NCI-H446 (cell line): ENCODE measurements at regions not wholly inside any gene's neighbourhood (a gene's known extent, or its start where the extent isn't known, plus 50 kb on each side); places are given as distances from the start of the nearest gene placed in this dataset.

Experiments used
- DNase-seq, 2 experiments: peaks; one replicate each; lab custom pipeline; 2025; lab: John Stamatoyannopoulos, UW

DNA sequence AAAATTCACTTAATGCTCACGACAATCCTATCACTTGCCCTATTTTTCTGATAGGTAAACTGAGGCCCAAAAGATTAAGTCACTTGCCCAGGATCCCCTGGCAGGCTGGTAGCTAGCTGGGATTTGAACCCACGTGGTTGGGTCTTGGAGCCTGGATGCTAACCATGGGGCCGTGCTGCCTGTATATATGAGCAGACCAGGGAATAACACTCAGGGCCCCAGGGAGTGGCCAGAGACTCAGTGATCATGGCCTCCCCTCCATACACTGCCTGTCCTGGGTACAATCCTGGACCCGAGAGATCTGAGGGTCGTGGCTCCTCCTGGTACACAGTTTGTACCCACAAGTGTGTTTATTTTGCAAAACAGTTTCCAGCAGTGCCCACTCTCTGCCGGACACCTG is 116.9 kb upstream of the PTPN1 start:
- no peak for DNase-seq

- DNase-seq, result no peak
Measured at GRCh38 chr20:50393990-50394561, 116.1 kb upstream of the PTPN1 start.

- no peak for DNase-seq
Measured at GRCh38 chr20:50394569-50394968, 115.6 kb upstream of the PTPN1 start.

DNA sequence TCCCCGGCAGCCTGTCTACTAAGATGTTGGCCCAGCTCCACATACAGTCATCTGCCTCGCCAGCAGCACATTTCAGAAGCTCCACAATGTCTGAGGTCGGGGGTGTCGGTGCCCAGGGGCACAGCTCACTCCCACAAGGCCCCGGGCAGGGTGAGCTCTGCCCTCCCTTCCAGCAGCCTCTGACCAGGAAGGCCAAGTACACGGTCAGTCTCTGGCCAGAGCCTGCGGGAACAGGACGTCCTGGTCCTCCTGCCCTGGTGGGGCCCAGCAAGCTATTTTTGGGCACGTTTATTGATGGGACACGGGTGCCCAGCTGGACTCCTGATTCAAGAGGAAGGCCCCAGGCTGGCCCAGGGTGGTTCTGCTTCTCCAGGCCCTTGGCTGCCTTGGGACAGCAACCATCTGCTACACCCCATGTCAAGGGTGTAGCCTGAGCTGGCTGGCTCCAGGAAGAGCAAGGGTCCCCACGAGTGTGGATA is 114.9 kb upstream of the PTPN1 start:
- no peak for DNase-seq

DNA sequence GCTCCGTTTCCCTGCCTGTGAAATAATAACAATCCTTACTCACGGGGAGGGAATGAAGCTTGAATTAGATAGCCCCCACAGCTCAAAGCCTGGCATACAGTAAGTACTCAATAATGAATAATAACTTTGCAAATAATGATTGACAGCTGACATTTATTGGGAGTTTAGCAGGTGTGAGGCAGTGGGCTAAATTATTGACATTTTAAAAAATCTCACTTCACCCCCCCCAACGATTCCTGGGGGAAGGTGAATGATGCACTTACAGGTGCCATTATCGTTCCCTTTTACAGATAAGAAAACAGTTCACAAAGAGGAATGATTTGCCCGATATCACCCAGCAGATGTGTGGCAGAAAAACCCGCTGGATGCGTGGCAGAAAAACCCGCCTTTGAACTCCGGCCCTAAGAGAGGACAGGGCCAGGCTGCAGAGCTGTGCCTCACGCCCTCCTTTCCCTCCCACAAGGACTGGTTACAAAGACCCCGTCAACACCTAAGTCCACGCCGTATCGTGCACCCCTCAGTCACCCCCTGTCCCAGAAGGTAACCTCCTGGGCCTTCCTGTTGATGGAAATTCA is 114.2 kb upstream of the PTPN1 start:
- DNase-seq, result no peak

- DNase-seq, result no peak
Measured at GRCh38 chr20:50396623-50397022, 113.6 kb upstream of the PTPN1 start.

GRCh38 chr20:50397058-50397457 is 113.1 kb upstream of the PTPN1 start:
- no peak for DNase-seq

DNA sequence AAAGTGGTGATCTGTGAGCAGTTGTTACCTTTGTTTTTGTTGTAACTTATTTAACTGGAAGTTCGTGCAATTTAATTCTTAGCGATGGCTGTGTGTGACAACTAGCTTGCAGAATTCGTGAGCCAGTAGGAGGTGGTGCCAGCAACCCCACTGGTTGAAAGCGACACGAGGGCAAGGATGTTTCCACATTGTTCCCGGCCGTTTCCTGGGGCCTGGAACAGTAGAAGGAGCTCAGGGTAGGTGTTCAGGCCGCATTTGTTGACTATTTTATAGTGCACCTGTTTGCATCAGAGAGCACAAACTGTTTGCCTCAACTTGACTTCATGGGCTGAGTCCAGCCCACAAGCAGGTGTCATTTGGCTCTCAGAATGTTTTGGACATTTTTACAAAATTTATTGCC is 112.1 kb upstream of the PTPN1 start:
- DNase-seq, result no peak

DNA sequence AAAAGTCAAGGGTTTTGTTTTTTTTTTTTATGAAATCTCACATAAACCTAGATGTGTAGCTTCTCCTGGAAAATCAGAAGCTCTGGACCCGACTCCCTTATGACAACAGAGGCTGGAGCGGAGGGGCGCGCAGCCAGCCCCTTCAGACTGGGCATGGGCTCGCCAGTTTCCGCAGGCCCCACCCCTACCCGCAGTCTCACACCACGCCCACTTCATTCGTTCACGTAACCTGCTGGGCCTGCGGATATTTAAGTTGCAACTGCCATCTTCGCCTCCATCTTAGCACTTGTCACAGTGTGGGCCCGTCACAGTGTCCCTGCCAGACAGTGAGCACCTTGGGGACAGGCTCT is 111.7 kb upstream of the PTPN1 start:
- DNase-seq, result no peak

DNA sequence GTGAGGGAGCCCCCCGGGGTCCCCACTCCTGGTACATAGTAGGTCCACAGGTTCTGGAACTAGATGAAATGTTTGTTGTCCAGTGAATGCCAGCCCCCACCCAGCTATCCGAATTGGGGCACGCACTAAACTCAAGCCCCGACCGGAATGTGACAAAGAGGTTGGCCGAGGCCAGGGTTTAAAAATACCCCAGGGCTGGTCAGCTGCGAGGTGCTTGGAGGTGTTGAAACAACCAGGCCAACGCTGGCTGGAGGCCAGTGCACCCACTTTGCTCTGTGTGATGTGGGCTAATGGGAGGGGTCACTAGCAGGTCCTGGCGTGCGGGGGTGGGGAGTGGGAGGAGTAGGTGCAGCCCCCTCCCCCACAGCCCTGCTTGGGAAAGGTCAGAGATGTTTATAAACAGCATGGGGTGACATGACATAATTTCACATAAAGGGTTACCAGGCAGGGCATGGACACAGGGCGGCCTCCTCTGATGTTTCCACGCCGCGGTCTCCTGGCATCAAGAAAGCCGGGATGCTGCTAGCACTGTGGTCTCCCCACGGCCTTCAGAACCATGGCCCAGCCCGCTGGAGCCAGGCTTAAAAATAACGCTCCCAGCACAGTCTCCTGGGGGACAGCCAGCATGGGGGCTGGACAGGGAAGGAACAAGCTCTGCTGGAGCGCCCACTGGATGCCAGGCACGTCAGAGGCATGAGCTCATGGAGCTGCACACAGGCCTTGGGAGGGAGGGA is 111.2 kb upstream of the PTPN1 start:
- DNase-seq, result no peak

DNA sequence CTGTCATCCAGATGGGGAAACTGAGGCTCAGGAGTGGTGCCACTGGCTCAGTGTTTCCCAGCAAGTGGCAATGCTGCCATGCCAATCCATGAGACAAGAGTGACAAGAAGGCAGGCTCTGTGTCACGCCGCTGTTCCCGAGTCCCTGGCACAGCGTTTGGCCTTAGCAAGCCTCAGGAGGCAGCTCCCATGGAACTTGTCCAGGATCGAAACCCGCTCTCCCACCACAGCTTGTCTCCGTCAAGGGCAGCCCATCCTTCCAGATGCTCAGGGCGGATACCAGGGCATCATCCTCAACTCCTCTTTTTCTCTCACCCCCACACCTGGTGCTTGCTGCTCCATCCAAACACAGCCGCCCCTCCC is 110.6 kb upstream of the PTPN1 start:
- no peak for DNase-seq

DNA sequence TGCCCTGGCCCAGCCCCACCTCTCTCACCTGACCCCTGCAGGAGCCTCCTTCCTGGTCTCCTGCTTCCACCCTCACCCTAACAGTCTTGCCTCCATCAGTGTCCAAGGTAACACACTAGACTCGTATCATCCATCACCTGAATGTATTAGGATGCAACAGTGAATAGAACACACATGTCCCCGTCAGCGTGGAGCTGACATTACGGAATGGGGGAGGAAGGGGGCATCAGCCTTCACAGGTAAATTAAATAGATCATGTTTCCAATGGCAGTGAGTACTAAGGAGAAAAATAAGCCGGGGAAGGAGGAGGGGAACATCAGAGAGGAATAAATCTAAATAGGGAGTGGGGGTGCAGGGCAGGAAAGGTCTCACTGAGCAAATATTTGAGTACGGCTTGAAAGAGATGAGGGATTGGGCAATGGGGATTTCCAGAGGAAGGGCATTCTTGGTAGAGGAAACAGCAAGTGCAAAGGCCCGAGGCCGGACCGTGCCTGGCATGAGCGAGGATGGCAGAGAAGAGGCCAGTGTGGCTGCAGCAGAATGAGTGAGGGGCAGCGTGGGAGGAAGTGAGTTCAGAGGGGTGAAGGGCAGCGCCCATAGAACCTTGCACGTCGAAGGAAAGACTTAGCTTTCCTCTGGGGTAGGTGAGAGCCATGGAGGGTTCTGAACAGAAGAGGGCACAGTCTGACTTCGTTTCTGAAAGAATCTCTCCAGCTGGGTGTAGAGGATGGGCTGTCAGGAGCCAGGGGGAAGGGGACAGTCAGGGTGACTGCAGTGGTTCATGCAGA is 110.1 kb upstream of the PTPN1 start:
- DNase-seq, result no peak

- DNase-seq, result no peak
Measured at GRCh38 chr20:50400705-50401586, 109.2 kb upstream of the PTPN1 start.

GRCh38 chr20:50401587-50402418 is 108.4 kb upstream of the PTPN1 start:
- DNase-seq, result no peak

DNA sequence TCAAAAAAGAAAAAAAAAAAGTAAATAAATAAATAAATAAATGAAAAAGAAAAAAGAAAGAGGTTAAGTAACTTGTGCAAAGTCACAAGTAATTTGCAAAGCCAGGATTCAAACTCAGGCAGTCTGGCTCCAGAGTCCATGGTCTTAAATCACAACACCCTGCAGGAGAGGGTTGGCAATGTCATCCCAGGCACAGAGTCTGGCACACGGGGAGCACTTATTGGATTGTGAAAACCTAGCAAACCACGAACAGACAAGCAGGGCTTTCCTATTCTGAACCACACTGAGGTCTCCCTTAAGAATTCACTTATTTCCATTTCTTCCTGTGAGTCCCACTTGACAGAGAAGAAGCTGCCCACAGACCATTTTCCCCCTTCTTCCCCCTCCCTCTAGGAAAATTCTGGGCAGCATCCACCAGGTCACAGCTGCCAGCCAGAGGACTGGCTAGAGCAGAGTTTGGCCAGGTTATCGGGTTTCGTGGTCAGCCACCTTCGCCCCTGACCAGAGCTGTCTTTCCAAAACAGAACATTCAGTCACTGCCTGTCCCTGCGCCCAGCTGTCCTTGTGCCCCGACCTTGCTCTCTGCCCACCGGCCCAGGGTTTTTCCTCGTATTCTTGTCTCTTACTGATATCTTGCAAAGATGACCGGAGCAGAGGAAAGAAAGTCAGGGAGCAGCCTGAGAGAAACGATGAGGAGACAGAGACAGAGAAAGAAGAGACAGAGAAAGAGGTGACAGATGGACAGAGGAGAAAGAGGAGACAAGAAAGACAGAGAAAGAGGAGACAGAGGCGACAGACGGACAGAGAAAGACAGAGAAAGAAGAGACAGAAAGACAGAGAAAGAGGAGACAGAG is 106.4 kb upstream of the PTPN1 start:
- DNase-seq, result no peak

- no peak for DNase-seq
Measured at GRCh38 chr20:50404419-50405234, 105.6 kb upstream of the PTPN1 start.

- no peak for DNase-seq
Measured at GRCh38 chr20:50405235-50405914, 104.8 kb upstream of the PTPN1 start.

DNA sequence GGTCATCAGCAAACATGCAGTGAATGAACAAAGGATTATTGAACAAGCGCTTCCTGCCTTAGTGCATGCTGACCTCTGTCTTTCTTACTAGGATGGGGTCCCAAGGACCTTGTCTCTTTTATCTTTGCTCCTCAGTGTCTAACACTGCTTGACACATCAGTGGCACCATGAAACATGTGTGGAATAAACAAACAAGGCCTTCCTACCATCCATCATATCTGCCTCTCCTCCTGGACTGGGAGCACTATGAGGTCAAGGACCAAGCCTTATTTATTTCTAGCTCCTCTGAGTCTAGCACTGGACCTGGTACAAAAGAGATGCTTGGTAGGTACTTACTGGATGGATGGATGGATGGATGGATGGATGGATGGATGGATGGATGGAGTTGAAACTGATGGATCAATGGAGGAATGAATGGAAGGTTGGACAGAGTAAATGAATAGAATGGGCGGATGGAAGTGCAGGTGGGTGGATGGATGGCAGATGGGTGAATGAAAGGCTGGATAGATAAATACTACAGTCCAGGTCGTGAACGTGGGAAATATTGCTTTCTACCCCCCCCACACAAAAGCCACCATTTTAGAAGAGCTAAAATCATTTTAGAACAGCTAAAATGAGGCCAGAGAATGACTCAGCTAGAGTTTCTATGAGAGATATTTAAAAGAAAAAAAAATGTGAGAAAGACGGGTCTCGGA is 104.1 kb upstream of the PTPN1 start:
- no peak for DNase-seq
